AG09319 (cell line): ENCODE measurements at regions not wholly inside any gene's neighbourhood (a gene's known extent, or its start where the extent isn't known, plus 50 kb on each side); places are given as distances from the start of the nearest gene placed in this dataset.

Source experiments
- DNase-seq: peaks from one replicate; pipeline ENCODE4 v3.0.0-alpha.2; 2010; ENCODE audit warnings: low read depth; ENCODE audit errors: extremely low read depth
- TF ChIP-seq, protein P1 (sequence below): IDR thresholded peaks from 2 replicates; pipeline ENCODE4 v1.5.1; 2011; ENCODE audit warnings: low read depth, mild to moderate bottlenecking, inconsistent platforms, low read length, moderate library complexity

DNA sequence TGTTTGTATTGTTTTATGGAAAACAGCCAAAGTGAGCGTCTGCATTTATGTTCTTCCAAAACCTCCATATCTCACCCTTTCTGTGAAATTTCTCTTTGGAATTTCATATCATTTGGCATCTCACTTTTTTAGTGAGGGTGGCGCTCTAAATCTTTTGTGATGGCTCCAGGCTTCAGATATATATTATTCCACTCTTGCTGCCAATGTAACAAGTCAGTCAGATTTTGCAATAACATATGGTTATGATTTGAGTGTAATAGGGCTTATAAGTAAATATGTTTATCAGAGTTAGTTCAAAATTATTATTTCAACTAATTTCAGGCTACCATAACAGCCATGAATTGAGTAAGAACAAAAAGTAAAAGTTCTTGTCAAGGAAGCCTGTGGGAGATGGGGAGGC is 314.7 kb downstream of the PDGFC start:
- peak; percentile 31 for DNase-seq

DNA sequence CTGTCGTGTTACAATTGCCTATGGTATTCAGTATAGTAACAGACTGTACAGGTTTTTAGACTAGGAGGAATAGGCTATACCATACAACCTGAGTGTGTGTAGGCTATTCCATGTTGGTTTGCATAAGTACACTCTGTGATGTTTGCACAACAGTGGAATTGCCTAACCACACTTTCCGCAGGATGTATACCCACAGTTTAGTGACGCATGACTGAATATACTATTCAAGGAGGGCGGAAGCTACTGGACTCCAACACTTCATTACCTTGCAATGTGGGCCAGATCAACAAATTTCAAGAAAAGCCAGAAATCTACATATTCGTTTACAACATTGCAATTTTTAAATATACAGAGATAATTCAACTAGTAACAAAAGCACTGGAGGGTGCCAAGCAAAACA is 317.2 kb downstream of the PDGFC start:
- DNase-seq = no peak
- TF ChIP-seq, protein P1, sequence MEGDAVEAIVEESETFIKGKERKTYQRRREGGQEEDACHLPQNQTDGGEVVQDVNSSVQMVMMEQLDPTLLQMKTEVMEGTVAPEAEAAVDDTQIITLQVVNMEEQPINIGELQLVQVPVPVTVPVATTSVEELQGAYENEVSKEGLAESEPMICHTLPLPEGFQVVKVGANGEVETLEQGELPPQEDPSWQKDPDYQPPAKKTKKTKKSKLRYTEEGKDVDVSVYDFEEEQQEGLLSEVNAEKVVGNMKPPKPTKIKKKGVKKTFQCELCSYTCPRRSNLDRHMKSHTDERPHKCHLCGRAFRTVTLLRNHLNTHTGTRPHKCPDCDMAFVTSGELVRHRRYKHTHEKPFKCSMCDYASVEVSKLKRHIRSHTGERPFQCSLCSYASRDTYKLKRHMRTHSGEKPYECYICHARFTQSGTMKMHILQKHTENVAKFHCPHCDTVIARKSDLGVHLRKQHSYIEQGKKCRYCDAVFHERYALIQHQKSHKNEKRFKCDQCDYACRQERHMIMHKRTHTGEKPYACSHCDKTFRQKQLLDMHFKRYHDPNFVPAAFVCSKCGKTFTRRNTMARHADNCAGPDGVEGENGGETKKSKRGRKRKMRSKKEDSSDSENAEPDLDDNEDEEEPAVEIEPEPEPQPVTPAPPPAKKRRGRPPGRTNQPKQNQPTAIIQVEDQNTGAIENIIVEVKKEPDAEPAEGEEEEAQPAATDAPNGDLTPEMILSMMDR = no peak

More for the DNA sequence above, 314.7 kb downstream of the PDGFC start:
- TF ChIP-seq, protein P1 = no peak

DNA sequence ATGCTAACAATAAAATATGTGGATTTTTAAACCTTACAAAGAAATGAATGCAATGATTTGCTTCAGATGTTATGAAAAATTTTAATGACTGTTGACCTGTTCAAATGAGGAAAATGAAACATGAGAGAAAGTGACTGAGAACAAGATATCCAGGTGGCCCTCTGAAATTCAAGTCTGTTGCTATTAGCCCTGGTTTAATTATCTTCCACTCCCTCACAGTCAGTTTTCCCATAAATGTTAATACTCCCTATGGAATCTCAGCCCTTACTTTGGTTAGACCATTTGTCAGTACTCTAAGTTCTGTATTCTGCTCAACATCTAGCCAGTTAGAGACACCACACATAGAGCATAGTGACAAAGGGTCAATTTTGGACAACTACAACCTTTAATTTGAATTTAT is 327.8 kb downstream of the PDGFC start:
- no peak for DNase-seq
- TF ChIP-seq, protein P1 = no peak

DNA sequence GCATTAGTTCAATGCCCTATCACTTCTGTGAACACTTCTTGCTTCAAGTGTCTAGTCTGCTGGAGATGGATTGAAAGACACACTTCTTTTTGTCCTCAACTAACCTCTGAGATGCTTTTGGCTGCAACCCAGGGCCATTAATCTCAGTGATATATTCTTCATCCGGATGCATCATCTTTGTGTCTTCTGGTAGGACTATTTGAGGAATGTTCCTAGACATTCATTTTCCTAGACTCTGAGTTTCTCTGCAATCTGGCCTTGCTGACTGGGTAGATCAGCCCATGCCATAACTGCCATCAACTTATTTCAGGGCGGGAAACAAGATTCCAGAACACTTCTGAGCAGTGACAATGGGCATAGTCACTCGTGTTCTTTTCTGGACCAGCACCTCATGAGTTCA is 329.4 kb downstream of the PDGFC start:
- TF ChIP-seq, protein P1 = no peak

DNA sequence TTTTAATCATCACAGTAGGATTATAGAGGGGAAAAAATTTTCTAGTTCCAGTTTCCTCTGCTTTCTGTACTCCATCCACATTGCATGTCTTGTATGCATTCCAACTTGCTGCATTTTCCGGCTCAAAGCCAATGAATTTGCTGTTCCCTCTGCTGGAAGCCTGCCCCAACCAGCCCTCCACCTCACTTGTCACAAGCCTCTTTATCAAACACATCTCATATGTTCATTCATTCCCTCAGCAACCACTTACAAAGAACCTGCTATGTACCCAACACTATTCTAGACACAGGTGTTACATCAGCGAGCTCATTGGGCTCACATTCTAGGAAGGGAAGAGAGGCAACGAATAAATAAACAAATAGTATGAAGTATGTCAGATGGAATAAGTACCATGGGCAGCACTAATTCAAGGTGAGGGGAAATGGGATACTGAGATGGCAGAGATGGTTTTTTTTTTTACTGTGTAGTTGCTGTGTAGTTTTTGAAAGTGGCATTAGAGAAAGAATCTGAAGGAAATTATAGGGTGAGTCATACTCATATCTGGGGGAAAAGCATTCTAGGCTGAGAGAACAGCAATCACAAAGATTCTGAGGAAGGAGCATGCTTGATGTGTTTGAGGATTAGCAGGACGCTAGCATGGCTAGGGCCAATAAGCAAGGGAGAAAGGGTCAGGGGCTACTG is 332.5 kb downstream of the PDGFC start:
- peak; percentile 8 for DNase-seq
- TF ChIP-seq, protein P1 = no peak

More for the DNA sequence above, 329.4 kb downstream of the PDGFC start:
- DNase-seq = no peak

DNA sequence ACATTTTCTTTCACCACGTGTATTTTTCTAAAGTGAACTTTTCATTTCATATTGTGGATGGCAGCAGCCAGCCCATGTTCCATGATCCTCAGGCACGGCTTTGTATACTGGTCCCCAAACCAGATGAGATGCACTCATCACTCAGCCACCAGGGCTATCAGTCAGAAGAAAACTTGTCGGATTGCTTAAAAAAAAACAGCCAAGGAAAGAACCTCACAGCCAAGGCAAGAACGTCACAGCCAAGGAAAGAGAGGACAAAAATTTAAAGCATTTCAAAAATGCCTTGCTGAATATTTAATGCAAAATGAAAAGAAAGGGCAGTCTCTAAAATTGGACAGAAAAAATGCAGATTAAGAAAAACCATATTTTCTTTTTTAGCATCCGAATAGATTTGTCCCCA is 333.3 kb downstream of the PDGFC start:
- no peak for DNase-seq
- TF ChIP-seq, protein P1 = no peak

DNA sequence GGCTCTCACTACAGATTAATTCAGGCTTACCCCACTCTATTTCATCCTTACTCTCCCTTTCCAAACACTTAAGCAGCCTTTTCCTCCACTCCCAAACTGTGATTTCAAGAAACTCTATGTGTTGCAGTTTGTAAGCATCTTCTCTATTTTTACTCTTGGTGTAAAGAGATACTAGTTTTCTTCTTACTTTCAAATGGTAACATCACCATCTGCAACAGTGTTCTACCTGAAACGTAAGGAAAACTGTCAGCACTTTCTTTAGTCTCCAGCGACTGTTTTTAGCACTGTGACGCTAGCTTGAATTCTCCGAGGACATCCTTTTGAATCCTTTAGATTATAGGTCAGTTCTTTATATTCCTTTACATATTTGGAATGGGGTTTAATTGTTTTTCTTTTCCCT is 335.2 kb downstream of the PDGFC start:
- no peak for DNase-seq
- TF ChIP-seq, protein P1 = no peak
